WI38 (cell line): ENCODE measurements at regions not wholly inside any gene's neighbourhood (a gene's known extent, or its start where the extent isn't known, plus 50 kb on each side); places are given as distances from the start of the nearest gene placed in this dataset.

Source experiments
- H3K4me3 ChIP-seq: 2 replicates; pipeline ENCODE4 v1.5.1; 2011; ENCODE audit warnings: low read depth, mild to moderate bottlenecking, control low read depth, low read length
- TF ChIP-seq, protein P1 (sequence below): IDR thresholded peaks from 2 replicates; pipeline ENCODE4 v1.5.1; 2012; ENCODE audit warnings: low read depth, mild to moderate bottlenecking, control low read depth, low read length

DNA sequence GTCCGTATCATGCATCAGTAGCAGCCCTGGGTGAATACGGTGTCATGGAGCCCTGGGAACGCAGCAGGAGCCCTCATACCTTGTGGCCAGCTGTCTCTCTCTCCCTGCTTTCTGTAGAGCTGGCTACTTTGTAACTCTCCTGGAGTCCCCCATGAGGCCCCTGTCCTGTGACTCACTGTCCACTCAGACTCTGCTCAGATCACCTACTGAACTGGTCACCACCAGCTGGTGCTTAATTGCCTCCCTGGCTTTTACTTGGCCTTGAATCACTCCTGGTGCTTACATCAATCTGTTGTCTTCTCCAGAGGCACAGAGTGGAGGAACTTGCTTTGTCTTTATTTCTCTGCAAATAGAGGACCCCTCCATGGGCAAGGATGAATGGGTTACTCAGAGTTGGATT lies 172.7 kb downstream of the HRH4 start:
- H3K4me3 ChIP-seq: no peak overlapping the region

DNA sequence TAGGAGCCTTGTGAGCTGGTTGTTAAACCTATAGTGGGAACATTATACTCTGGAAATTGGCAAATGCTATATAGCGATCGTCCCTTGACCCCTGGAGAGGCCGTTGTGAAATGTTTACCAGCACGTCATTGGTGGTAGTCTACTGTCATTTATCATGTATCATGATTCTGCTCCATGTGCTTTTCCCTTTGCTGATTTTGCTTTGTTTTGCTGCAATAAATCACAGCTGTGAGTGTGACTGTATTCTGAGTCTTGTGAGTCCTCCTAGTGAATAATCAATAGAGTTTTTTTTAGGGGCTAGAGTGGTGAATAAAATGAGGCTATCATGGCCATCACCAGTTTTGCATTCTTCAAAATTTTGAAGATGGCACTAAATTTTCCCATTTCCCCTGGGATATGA lies 189.1 kb downstream of the HRH4 start:
- TF ChIP-seq, protein P1, sequence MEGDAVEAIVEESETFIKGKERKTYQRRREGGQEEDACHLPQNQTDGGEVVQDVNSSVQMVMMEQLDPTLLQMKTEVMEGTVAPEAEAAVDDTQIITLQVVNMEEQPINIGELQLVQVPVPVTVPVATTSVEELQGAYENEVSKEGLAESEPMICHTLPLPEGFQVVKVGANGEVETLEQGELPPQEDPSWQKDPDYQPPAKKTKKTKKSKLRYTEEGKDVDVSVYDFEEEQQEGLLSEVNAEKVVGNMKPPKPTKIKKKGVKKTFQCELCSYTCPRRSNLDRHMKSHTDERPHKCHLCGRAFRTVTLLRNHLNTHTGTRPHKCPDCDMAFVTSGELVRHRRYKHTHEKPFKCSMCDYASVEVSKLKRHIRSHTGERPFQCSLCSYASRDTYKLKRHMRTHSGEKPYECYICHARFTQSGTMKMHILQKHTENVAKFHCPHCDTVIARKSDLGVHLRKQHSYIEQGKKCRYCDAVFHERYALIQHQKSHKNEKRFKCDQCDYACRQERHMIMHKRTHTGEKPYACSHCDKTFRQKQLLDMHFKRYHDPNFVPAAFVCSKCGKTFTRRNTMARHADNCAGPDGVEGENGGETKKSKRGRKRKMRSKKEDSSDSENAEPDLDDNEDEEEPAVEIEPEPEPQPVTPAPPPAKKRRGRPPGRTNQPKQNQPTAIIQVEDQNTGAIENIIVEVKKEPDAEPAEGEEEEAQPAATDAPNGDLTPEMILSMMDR: no peak
- no peak overlapping the region for H3K4me3 ChIP-seq

More for the DNA sequence above, 172.7 kb downstream of the HRH4 start:
- TF ChIP-seq, protein P1: no peak

DNA sequence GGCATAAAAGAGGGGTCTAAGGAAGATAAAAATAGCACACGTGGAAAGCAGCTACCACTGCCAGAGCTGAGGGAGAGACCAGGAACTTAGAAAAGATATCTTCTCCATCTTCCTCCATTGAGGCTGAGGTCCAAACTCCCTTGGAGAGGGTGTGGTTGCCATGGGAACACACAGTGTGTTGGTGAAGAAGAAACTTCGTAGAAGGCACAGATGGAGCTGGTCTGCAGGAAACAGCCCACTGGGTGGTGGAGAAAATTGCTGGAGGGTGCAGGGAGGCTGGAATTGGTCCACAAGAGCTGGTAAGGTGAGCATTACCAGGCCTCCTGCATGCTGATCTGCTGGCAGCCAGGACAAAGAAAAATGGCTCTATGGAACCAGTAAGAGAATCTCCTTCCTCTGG lies 191.0 kb downstream of the HRH4 start:
- TF ChIP-seq, protein P1: no peak
- H3K4me3 ChIP-seq: no peak overlapping the region

DNA sequence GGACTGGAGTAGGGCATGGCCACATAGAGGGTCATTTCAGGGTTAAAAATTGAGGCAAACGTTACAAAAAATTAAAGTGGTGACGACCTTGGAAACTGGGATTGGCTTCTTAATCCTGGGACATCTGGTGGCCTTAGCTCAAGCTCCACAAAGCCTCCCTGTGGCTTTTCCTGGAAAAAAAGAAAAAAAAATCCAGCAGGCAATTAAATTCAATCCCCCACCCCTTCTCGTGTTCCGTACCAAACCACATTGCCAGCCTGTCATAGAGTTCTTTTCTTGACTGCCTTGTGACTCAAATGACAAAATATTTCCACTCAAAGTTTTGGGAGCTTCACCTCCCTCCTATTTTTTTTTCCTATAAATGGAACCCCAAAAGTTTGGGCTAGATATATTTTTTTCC lies 195.6 kb downstream of the HRH4 start:
- TF ChIP-seq, protein P1: no peak
- H3K4me3 ChIP-seq: no peak overlapping the region

DNA sequence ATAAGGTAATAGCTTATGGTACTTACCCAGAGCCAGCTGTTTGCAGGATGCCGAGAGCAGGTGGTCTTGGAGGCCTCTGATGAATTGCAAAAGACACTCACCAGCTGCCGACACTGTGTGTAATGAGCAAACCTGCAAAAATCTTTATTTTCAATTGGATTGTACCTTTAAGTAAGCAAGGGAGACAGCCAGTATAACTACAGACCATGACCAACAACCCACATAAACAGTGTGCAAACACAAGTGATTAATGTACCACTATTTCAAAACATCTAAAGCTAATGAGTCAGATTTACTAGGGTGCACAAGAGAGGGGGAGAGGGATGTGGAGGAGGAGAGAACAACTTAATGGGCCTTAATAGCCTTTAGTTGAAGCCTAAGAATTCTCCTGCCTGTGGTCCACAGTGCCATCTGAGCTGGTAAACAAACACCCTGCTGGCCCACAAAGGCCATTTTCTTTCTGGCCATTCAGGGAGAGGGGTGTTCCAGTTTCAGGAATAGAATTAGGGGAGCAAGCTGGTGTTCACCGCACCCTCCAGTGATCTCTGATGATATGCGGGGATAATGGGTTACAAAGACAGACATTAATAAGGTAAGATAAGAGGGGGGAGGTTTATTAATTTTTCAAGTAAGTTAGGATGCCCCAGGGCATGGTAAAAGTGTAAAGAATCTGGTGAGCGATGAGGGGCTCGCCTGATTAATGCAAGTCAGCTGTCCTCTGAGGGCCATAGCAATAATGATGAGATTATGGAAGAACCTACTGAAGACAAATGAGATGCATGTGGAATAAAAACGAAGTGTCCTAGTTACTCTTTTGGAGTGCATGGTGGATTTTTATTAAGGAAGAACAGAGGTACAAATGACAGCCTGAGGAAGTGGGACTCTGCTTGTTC lies 196.4 kb downstream of the HRH4 start:
- H3K4me3 ChIP-seq: no peak overlapping the region
- TF ChIP-seq, protein P1: no peak

DNA sequence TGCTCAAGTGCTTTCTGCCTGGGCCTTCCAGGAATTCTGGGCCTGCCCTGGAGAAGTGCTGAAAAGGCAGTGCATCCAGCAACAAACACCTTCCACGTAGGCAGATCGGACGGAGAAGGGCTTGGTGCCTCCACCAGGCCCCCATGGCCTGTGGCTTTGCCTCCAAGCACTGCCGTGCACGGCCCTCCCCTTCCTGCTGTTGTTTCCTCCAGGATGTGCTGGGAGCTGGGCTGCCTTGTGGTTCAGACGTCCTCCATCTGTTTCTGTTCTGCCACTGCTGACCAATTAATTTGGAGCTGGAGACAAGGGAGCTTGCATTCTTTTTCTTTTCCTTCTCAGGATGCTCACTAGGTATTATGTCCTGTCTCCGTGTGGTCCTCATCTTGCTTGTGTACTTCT lies 197.0 kb downstream of the HRH4 start:
- TF ChIP-seq, protein P1: no peak

DNA sequence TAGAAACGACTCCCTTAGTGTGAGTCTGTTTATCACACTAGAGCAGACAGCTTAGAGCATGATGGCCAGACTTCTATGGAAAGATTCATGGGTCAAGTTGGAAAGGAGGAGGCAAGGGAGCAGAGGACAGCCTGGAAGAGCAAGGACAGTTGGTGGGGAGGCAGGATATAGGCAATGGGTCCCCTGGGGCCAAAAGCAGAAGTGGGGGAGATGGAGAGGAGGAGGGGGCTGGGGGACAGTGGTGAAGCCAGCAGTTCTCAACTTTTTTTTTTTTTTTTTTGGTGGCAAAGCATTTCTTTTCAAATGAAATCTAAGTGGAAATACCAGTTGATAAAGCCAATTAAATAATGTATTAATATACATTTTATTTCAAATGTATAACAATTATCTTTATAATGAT lies 197.9 kb downstream of the HRH4 start:
- TF ChIP-seq, protein P1: no peak
- H3K4me3 ChIP-seq: no peak overlapping the region

More for the DNA sequence above, 197.0 kb downstream of the HRH4 start:
- H3K4me3 ChIP-seq: no peak overlapping the region
